ENCODE measurements at regions not wholly inside any gene's neighbourhood (a gene's known extent, or its start where the extent isn't known, plus 50 kb on each side); places are given as distances from the start of the nearest gene placed in this dataset.

DNA sequence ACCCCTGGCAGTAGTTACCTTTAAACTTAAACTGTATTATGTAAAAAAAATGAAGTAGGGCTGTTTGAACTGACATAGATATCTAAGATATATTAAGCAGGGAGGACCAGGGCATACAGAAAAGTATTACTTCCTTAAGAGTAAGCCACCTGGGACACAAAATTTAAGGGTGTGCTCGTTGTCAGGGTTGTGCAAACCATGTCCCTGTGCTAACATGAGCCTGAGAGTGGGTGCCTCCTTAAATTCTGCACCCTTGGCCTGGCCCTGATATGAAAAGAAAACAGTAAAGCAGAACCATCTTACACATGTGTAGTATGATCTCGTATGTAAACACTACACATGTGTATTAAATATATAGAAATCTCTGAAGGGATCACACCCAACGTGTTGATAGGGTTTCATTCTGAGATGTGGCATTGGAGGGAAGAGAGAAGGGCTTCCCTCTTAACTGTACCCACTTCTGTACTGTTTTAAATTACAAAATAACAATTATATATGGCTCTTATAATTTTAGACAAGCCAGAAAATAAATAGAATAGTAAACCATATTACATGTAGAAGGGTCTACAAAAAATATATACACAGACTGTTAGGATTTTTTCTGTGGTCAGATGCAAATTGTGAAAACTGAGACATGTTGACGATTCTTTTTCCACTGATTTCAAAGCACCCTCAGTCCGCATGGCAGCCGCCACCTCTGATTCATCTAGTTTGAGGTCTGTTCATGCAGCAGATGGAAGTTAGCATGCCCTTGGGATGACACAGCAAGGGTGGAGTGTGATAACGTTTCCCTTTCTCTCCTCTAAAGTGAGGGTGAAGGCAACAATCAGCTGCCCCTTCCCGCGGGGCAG is 400.8 kb upstream of the PROK2 start:
- no peak for TF ChIP-seq POLR2A (IDR thresholded peaks at IDR 0.05)
- TF ChIP-seq POLR2AphosphoS5 (IDR thresholded peaks at IDR 0.05): no peak
